ENCODE measurements at regions not wholly inside any gene's neighbourhood (a gene's known extent, or its start where the extent isn't known, plus 50 kb on each side); places are given as distances from the start of the nearest gene placed in this dataset.

- no peak overlapping the region for H3K4me3 ChIP-seq (ENCODE audit: low read depth, low read length)
- no peak for TF ChIP-seq CTCF (IDR thresholded peaks at IDR 0.05; ENCODE audit: borderline replicate concordance, insufficient read depth, low read depth, low read length)
Observed at GRCh38 chr11:26199331-26200095, 132.4 kb upstream of the ANO3 start.

GRCh38 chr11:26201411-26201810 lies 130.5 kb upstream of the ANO3 start:
- H3K4me3 ChIP-seq (ENCODE audit: low read depth, low read length) = no peak overlapping the region
- TF ChIP-seq CTCF (IDR thresholded peaks at IDR 0.05; ENCODE audit: borderline replicate concordance, insufficient read depth, low read depth, low read length) = no peak

DNA sequence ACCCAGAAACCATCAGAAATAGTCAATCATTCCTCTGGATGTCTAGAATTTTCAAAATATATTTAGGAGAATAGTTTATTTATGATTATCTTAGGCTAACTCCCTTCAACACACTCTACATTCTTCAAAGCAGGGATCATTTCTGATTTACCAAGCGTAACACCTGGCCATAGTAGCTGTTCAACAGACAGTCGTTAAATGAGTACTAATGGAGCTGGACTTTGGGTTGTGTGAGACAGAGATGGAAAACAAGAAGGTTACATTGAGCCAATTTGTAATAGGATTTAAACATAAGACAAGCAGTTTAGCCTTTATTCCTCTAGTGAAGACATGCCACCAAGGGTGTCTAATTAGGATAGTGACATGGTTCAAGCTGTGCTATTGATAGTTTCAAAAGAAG lies 129.2 kb upstream of the ANO3 start:
- no peak for TF ChIP-seq CTCF (IDR thresholded peaks at IDR 0.05; ENCODE audit: borderline replicate concordance, insufficient read depth, low read depth, low read length)
- H3K4me3 ChIP-seq (ENCODE audit: low read depth, low read length) = no peak overlapping the region

GRCh38 chr11:26204101-26204500 lies 127.8 kb upstream of the ANO3 start:
- no peak overlapping the region for H3K4me3 ChIP-seq (ENCODE audit: low read depth, low read length)
- no peak for TF ChIP-seq CTCF (IDR thresholded peaks at IDR 0.05; ENCODE audit: borderline replicate concordance, insufficient read depth, low read depth, low read length)

- TF ChIP-seq CTCF (IDR thresholded peaks at IDR 0.05; ENCODE audit: borderline replicate concordance, insufficient read depth, low read depth, low read length) = no peak
Observed at GRCh38 chr11:26204839-26205238, 127.1 kb upstream of the ANO3 start.

DNA sequence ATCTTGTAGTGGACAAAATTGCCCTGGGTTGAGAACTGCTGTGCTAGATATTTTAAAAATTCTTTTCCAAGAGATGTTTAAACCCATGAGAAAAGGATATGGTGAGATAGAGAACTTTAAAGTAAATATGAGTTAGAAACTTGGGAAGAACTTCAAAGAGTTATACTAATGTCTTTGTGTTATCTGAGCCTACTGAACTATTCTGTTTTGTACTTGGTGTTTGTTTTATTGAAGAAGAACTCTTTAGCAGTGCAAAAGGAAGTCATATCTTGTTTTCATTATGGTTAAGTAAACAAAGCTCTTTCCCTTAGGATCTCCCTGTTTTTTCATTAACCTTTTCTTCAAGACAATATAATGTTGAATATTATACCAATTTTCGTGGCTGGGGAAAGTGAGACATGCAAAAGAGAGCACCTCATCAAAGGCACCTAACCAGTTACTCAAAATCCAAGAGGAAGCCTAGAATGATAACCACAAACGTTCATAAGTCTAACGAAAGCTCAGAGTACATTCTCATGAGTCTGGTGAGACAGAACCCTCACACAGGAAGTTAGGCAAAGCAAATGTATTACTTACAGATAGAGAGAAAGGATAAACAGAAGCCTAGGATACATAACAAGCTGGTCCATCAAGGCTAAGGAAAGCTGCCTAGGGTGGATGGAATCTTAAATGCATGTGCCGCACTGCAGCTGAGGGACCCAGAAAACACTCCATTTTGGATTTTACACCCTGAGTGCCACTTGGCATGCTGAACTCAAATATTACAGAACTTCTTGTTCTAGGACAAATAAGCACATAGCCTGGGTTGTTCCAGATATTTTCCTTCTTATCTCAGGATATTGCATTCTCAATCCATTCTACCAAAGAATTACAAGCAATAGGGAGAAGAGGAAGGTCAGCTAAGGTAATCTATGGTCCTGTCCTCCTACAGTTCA lies 112.5 kb upstream of the ANO3 start:
- no peak for TF ChIP-seq CTCF (IDR thresholded peaks at IDR 0.05; ENCODE audit: borderline replicate concordance, insufficient read depth, low read depth, low read length)
- H3K4me3 ChIP-seq (ENCODE audit: low read depth, low read length) = no peak overlapping the region

More at GRCh38 chr11:26204839-26205238, 127.1 kb upstream of the ANO3 start:
- H3K4me3 ChIP-seq (ENCODE audit: low read depth, low read length) = no peak overlapping the region
